MM.1S (cell line): ENCODE measurements at regions not wholly inside any gene's neighbourhood (a gene's known extent, or its start where the extent isn't known, plus 50 kb on each side); places are given as distances from the start of the nearest gene placed in this dataset.

Experiments
- DNase-seq: peaks from one replicate; pipeline ENCODE4 v3.0.0-alpha.2; 2015
- H2AFZ ChIP-seq: fragments of 300-600 bp; sonication (generic); 2 replicates; pipeline ENCODE4 v1.6.0; 2016; ENCODE audit warnings: antibody characterized with exemption, low read length
- H3F3A ChIP-seq: fragments of 300-600 bp; sonication (generic); 2 replicates; pipeline ENCODE4 v1.6.1; 2016; ENCODE audit warnings: mild to moderate bottlenecking, antibody characterized with exemption, low read length, moderate library complexity, mixed read lengths; ENCODE audit not compliant: insufficient read depth
- H3K27ac ChIP-seq: fragments of 300-600 bp; sonication (generic); 2 replicates; pipeline ENCODE4 v1.5.1; 2016; ENCODE audit warnings: mild to moderate bottlenecking, low read length
- H3K27me3 ChIP-seq: fragments of 300-600 bp; sonication (generic); replicated peaks from 2 replicates; pipeline ENCODE4 v1.6.0; 2016; ENCODE audit warnings: low read length; ENCODE audit not compliant: insufficient read depth
- H3K36me3 ChIP-seq: fragments of 300-600 bp; sonication (generic); replicated peaks from 2 replicates; pipeline ENCODE4 v1.6.1; 2016; ENCODE audit warnings: mild to moderate bottlenecking, low read length, mixed read lengths; ENCODE audit not compliant: insufficient read depth
- H3K4me1 ChIP-seq: fragments of 300-600 bp; sonication (generic); 2 replicates; pipeline ENCODE4 v1.6.1; 2016; ENCODE audit warnings: low read length, mixed read lengths
- H3K4me2 ChIP-seq: fragments of 300-600 bp; sonication (generic); 2 replicates; pipeline ENCODE4 v1.6.0; 2016; ENCODE audit warnings: low read depth, low read length
- H3K4me3 ChIP-seq: fragments of 300-600 bp; sonication (generic); 2 replicates; pipeline ENCODE4 v1.5.1; 2016; ENCODE audit warnings: low read length, mixed read lengths
- H3K79me2 ChIP-seq: fragments of 300-600 bp; sonication (generic); 2 replicates; pipeline ENCODE4 v1.6.1; 2016; ENCODE audit warnings: mixed run types, low read length, mixed read lengths
- H3K9ac ChIP-seq: fragments of 300-600 bp; sonication (generic); 2 replicates; pipeline ENCODE4 v1.6.1; 2016; ENCODE audit warnings: low read length, mixed read lengths
- H3K9me2 ChIP-seq: fragments of 300-600 bp; sonication (generic); replicated peaks from 2 replicates; pipeline ENCODE4 v1.6.1; 2016; ENCODE audit warnings: mild to moderate bottlenecking, low read length, mixed read lengths; ENCODE audit not compliant: insufficient read depth
- H3K9me3 ChIP-seq: fragments of 300-600 bp; sonication (generic); replicated peaks from 2 replicates; pipeline ENCODE4 v1.6.1; 2016; ENCODE audit warnings: mild to moderate bottlenecking, low read length, mixed read lengths; ENCODE audit not compliant: insufficient read depth
- H4K20me1 ChIP-seq: fragments of 300-600 bp; sonication (generic); 2 replicates; pipeline ENCODE4 v1.6.1; 2016; ENCODE audit warnings: mild to moderate bottlenecking, low read length, moderate library complexity, mixed read lengths; ENCODE audit not compliant: insufficient read depth
- EZH2 ChIP-seq: fragments of 300-600 bp; sonication (generic); optimal IDR thresholded peaks from 2 replicates; pipeline ENCODE3; 2017; ENCODE audit warnings: low read depth, mild to moderate bottlenecking, antibody characterized with exemption, low read length, mixed read lengths
- EZH2phosphoT487 ChIP-seq: fragments of 300-600 bp; sonication (generic); IDR thresholded peaks from 2 replicates; pipeline ENCODE4 v1.6.1; 2018; ENCODE audit warnings: antibody characterized with exemption, low read length
- TF ChIP-seq, protein P1 (sequence below): fragments of 300-600 bp; sonication (generic); IDR thresholded peaks from 2 replicates; pipeline ENCODE4 v1.5.1; 2016; ENCODE audit warnings: antibody characterized with exemption, low read length, mixed read lengths

- no peak overlapping the region for H3K9ac ChIP-seq
- H3K79me2 ChIP-seq: no peaks in the 10 kb centered on the region
- H3F3A ChIP-seq: no peaks in the 10 kb centered on the region
- no peak overlapping the region for H3K4me2 ChIP-seq
- no peak overlapping the region for H3K4me3 ChIP-seq
- H3K4me1 ChIP-seq: no peaks in the 10 kb centered on the region
- H3K27ac ChIP-seq: no peak overlapping the region
- no peaks in the 10 kb centered on the region for H3K9me3 ChIP-seq
- H3K9me2 ChIP-seq: no peaks in the 10 kb centered on the region
- no peaks in the 10 kb centered on the region for H3K36me3 ChIP-seq
- H2AFZ ChIP-seq: no peak overlapping the region
- H3K27me3 ChIP-seq: no peaks in the 10 kb centered on the region
- H4K20me1 ChIP-seq: no peaks in the 10 kb centered on the region
- DNase-seq: no peak
- TF ChIP-seq, protein P1, sequence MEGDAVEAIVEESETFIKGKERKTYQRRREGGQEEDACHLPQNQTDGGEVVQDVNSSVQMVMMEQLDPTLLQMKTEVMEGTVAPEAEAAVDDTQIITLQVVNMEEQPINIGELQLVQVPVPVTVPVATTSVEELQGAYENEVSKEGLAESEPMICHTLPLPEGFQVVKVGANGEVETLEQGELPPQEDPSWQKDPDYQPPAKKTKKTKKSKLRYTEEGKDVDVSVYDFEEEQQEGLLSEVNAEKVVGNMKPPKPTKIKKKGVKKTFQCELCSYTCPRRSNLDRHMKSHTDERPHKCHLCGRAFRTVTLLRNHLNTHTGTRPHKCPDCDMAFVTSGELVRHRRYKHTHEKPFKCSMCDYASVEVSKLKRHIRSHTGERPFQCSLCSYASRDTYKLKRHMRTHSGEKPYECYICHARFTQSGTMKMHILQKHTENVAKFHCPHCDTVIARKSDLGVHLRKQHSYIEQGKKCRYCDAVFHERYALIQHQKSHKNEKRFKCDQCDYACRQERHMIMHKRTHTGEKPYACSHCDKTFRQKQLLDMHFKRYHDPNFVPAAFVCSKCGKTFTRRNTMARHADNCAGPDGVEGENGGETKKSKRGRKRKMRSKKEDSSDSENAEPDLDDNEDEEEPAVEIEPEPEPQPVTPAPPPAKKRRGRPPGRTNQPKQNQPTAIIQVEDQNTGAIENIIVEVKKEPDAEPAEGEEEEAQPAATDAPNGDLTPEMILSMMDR: no peak
- TF ChIP-seq EZH2phosphoT487 (no peak), EZH2 (no peak)
Observed at GRCh38 chr14:98120831-98121464, 1151.0 kb downstream of the BCL11B start.

DNA sequence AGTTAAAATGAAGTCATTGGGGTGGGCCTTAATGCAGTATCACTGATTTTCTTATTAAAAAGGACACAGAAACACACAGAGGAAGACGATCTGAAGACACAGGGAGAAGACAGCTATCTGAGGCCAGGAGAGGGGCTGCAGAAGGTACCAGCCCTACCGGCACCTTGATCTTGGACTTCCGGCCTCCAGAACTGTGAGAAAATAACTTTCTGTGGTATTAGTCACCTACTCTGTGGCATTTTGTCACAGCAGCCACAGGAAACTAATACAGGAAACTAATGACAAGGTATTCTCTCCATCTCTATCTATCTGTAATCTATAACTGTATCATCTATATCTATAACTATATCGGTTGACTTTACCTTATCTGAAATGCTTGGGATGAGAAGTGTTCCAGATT lies 1149.5 kb downstream of the BCL11B start:
- no peak overlapping the region for H2AFZ ChIP-seq
- no peak overlapping the region for H3K4me3 ChIP-seq
- no peaks in the 10 kb centered on the region for H3K9me3 ChIP-seq
- H3K9ac ChIP-seq: no peak overlapping the region
- no peaks in the 10 kb centered on the region for H3K27me3 ChIP-seq
- no peaks in the 10 kb centered on the region for H3K4me1 ChIP-seq
- no peak overlapping the region for H3K4me2 ChIP-seq
- H3K9me2 ChIP-seq: no peaks in the 10 kb centered on the region
- H3K27ac ChIP-seq: no peak overlapping the region
- no peaks in the 10 kb centered on the region for H3K36me3 ChIP-seq
- TF ChIP-seq, protein P1: no peak
- TF ChIP-seq EZH2 (no peak), EZH2phosphoT487 (no peak)
- H3F3A ChIP-seq: no peaks in the 10 kb centered on the region
- no peak for DNase-seq
- no peaks in the 10 kb centered on the region for H3K79me2 ChIP-seq
- no peaks in the 10 kb centered on the region for H4K20me1 ChIP-seq

DNA sequence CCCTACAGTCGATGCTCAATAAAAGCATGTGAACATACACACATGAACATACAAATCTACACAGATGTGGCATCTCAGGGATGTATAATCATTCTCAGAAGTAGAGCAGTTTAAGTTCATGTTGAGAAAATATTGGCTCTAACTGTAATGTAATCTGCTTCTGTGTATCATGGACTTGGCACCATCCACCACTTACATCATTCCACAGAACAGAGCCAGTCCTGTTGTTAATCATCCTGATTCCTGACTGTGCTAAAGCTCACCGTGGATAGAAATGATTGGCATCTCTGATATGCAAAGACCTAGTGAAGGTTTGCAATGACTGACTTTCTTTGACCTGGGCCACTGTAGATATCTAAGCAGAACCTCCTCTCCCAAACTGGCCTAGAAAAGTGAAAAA lies 1141.3 kb downstream of the BCL11B start:
- no peaks in the 10 kb centered on the region for H3K9me3 ChIP-seq
- no peak overlapping the region for H2AFZ ChIP-seq
- DNase-seq: no peak
- no peak overlapping the region for H3K27ac ChIP-seq
- no peaks in the 10 kb centered on the region for H3K27me3 ChIP-seq
- H3K79me2 ChIP-seq: no peaks in the 10 kb centered on the region
- no peaks in the 10 kb centered on the region for H3F3A ChIP-seq
- H3K4me1 ChIP-seq: no peaks in the 10 kb centered on the region
- no peaks in the 10 kb centered on the region for H3K9me2 ChIP-seq
- H3K4me3 ChIP-seq: no peak overlapping the region
- TF ChIP-seq EZH2 (no peak), EZH2phosphoT487 (no peak)
- TF ChIP-seq, protein P1: no peak
- H3K4me2 ChIP-seq: no peak overlapping the region
- no peak overlapping the region for H3K9ac ChIP-seq
- no peaks in the 10 kb centered on the region for H3K36me3 ChIP-seq
- no peaks in the 10 kb centered on the region for H4K20me1 ChIP-seq
